Activated CD8-positive, alpha-beta T cell treated with anti-CD3 and anti-CD28 coated beads for 36 hours (primary cell): ENCODE measurements at regions not wholly inside any gene's neighbourhood (a gene's known extent, or its start where the extent isn't known, plus 50 kb on each side); places are given as distances from the start of the nearest gene placed in this dataset.

Experiments
- ATAC-seq: fragments of 200-7000 bp; cut with Tn5 transposase; one replicate; pipeline ENCODE4 v1.10.0; 2021; ENCODE audit warnings: mild to moderate bottlenecking, moderate library complexity
- CTCF ChIA-PET: fragments of 350-600 bp; sonication (Branson Sonifier 250); formaldehyde crosslinking; loops from one replicate; lab custom pipeline; 2021; ENCODE audit warnings: antibody characterized with exemption; lab: Charles Lee
- POLR2A ChIA-PET: fragments of 350-600 bp; sonication (Branson Sonifier 250); formaldehyde crosslinking; loops from one replicate; lab custom pipeline; 2021; ENCODE audit warnings: antibody characterized with exemption; lab: Charles Lee
- DNase-seq: peaks from one replicate; pipeline ENCODE4 v3.0.0-alpha.2; 2020
- H3K27ac Mint-ChIP-seq: one replicate; pipeline ENCODE4 v1.8.0; 2021; ENCODE audit warnings: mild to moderate bottlenecking, mixed read lengths
- H3K27me3 Mint-ChIP-seq: one replicate; pipeline ENCODE4 v1.8.0; 2021; ENCODE audit warnings: mixed read lengths
- H3K36me3 Mint-ChIP-seq: one replicate; pipeline ENCODE4 v1.8.0; 2021; ENCODE audit warnings: low read depth, mixed read lengths
- H3K4me1 Mint-ChIP-seq: one replicate; pipeline ENCODE4 v1.8.0; 2021; ENCODE audit warnings: low read depth, mixed read lengths
- H3K4me3 Mint-ChIP-seq: one replicate; pipeline ENCODE4 v1.8.0; 2021; ENCODE audit warnings: mild to moderate bottlenecking, moderate library complexity, mixed read lengths
- H3K9me3 Mint-ChIP-seq: one replicate; pipeline ENCODE4 v1.8.0; 2021; ENCODE audit warnings: mixed read lengths
- intact Hi-C: fragments of 100-400 bp; cut with micrococcal nuclease; formaldehyde crosslinking; loops from one replicate; pipeline ENCODE4 v1.10.0; 2022
- TF ChIP-seq, protein P1 (sequence below): fragments of 200-600 bp; IDR thresholded peaks from one replicate; pipeline ENCODE4 v1.8.0; 2022; ENCODE audit warnings: antibody characterized with exemption, mild to moderate bottlenecking

GRCh38 chr1:238060061-238060460 lies 169.3 kb upstream of the ZP4 start:
- ChIA-PET POLR2A (no interaction called here), CTCF (no interaction called here)
- Mint-ChIP-seq H3K4me3 (no peak overlapping the region), H3K27me3 (no peaks in the 10 kb centered on the region), H3K9me3 (peaks cover 10% of the 10 kb centered on the region), H3K36me3 (no peaks in the 10 kb centered on the region), H3K4me1 (no peaks in the 10 kb centered on the region), H3K27ac (no peak overlapping the region)
- TF ChIP-seq, protein P1, sequence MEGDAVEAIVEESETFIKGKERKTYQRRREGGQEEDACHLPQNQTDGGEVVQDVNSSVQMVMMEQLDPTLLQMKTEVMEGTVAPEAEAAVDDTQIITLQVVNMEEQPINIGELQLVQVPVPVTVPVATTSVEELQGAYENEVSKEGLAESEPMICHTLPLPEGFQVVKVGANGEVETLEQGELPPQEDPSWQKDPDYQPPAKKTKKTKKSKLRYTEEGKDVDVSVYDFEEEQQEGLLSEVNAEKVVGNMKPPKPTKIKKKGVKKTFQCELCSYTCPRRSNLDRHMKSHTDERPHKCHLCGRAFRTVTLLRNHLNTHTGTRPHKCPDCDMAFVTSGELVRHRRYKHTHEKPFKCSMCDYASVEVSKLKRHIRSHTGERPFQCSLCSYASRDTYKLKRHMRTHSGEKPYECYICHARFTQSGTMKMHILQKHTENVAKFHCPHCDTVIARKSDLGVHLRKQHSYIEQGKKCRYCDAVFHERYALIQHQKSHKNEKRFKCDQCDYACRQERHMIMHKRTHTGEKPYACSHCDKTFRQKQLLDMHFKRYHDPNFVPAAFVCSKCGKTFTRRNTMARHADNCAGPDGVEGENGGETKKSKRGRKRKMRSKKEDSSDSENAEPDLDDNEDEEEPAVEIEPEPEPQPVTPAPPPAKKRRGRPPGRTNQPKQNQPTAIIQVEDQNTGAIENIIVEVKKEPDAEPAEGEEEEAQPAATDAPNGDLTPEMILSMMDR = no peak
- ATAC-seq (no peak), DNase-seq (no peak)
- intact Hi-C loops = no loop called here

DNA sequence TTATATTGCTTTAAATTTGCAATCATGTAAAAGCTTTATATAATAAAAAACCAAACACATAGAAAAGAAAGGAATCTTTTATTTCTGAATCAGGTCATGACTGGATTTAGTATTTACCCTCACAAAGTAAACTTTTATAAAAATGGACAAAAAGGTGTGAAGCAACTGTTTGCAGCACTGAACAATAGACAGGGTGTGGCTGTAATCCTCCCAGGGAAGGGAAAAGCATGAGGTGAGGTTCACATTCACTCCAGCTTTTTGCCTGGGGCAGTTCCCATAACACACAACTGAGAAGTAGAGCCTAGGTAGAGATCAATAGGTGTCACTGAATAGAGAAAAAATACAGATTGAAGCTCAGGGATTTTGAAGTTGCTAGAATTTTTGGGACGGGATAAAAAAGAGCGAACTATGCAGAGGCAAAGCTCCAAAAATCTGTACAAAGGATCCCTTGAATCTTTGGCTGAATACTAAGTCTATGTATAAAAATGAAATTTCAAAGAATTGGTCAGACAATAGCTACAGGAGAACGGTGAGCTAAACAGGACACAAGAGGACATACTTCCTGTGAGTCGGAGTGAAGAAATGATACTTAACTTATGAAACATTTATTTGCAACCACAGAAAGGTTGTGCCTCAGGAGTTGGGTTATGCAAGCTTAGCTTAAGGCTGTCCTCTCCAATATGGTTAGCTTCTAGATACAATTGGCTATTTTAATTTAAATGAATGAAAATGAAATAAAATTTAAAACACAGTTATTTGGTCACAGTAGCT lies 162.0 kb upstream of the ZP4 start:
- CTCF ChIA-PET = no interaction called here
- TF ChIP-seq, protein P1 = no peak
- intact Hi-C loops = no loop called here
- no peak for ATAC-seq
- no peaks in the 10 kb centered on the region for H3K4me1 Mint-ChIP-seq
- no peak overlapping the region for H3K27ac Mint-ChIP-seq
- H3K4me3 Mint-ChIP-seq = no peak overlapping the region
- no peak for DNase-seq
- H3K27me3 Mint-ChIP-seq = no peaks in the 10 kb centered on the region
- no peaks in the 10 kb centered on the region for H3K36me3 Mint-ChIP-seq
- peaks cover 3% of the 10 kb centered on the region for H3K9me3 Mint-ChIP-seq
- POLR2A ChIA-PET = no interaction called here

- ATAC-seq (no peak), DNase-seq (no peak)
- POLR2A ChIA-PET = interaction anchor here (1.2 kb wide), 1 partner anchor 107 kb away, joined by 4 read pairs; no protein-coding TSS in a partner anchor
- Mint-ChIP-seq H3K4me1 (no peaks in the 10 kb centered on the region), H3K9me3 (peaks cover 25% of the 10 kb centered on the region), H3K4me3 (no peak overlapping the region), H3K27ac (no peak overlapping the region), H3K36me3 (no peaks in the 10 kb centered on the region), H3K27me3 (no peaks in the 10 kb centered on the region)
- intact Hi-C loops = no loop called here
- TF ChIP-seq, protein P1 = no peak
- CTCF ChIA-PET = no interaction called here
Measured at GRCh38 chr1:238029126-238029525, 138.4 kb upstream of the ZP4 start.

DNA sequence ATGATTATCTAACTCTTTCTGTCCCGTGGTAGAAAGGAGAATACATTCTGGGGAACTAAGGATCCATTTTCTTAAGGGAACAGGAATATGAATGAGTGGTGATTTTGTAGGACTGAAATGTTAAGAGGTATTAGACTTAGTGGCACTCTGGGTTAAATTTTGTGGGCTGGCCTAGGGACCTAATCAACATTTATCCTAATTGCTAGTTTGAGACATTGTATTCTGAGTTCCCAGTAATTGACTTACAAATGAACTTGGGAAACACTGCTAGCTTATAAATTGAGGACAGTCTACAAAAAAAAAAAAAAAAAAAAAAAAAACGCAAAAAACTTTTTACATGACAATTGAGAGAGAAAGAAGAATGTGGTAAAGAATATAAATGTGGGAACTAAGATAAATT lies 136.6 kb upstream of the ZP4 start:
- no peaks in the 10 kb centered on the region for H3K36me3 Mint-ChIP-seq
- H3K4me1 Mint-ChIP-seq = no peaks in the 10 kb centered on the region
- POLR2A ChIA-PET = no interaction called here
- no peak overlapping the region for H3K4me3 Mint-ChIP-seq
- CTCF ChIA-PET = no interaction called here
- peaks cover 16% of the 10 kb centered on the region for H3K9me3 Mint-ChIP-seq
- TF ChIP-seq, protein P1 = no peak
- intact Hi-C loops = no loop called here
- DNase-seq (no peak), ATAC-seq (no peak)
- H3K27ac Mint-ChIP-seq = no peak overlapping the region
- no peaks in the 10 kb centered on the region for H3K27me3 Mint-ChIP-seq

DNA sequence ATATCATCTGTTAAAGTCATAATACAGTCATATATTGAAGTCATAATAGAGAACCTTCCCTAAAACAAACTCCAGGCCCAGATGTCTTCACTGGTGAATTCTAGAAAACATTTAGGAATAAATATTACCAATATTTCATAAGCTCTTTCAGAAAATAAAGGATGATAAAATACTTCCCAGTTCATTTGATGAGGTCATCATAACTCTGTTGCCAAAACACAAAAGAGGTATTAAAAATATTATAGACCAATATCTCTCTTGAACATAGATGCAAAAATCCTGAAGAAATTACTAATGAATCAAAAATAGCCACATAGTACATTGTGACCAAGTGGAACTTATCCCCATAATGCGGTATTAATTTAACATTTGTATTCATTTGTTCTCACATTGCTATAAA lies 132.4 kb upstream of the ZP4 start:
- intact Hi-C loops = no loop called here
- H3K4me3 Mint-ChIP-seq = no peak overlapping the region
- no peaks in the 10 kb centered on the region for H3K4me1 Mint-ChIP-seq
- ChIA-PET POLR2A (no interaction called here), CTCF (no interaction called here)
- H3K27me3 Mint-ChIP-seq = no peaks in the 10 kb centered on the region
- peaks cover 5% of the 10 kb centered on the region for H3K9me3 Mint-ChIP-seq
- no peak overlapping the region for H3K27ac Mint-ChIP-seq
- no peaks in the 10 kb centered on the region for H3K36me3 Mint-ChIP-seq
- no peak for DNase-seq
- TF ChIP-seq, protein P1 = no peak
- no peak for ATAC-seq
